ENCODE measurements at regions not wholly inside any gene's neighbourhood (a gene's known extent, or its start where the extent isn't known, plus 50 kb on each side); places are given as distances from the start of the nearest gene placed in this dataset.

- in situ Hi-C loops (cut with MboI; ENCODE audit: low pct_ligation_motif_present in 1 of 4, low pct_unique_long_range_greater_than_20kb in 1 of 4, low sequenced_read_pairs in 3 of 4) = no loop called here
- Histone ChIP-seq H3K27me3 (no peaks in the 10 kb centered on the region), H3K4me1 (no peaks in the 10 kb centered on the region), H3K4me3 (no peak overlapping the region), H3K9me3 (no peaks in the 10 kb centered on the region), H3K36me3 (no peaks in the 10 kb centered on the region), H3K27ac (no peak overlapping the region)
- 71% methylated on average over 4 of the region's 4 CpGs; no CpG with 5 or more reads in 1 of the 2 donors for WGBS, 2 donors (ENCODE audit: low coverage in 1 of 2)
- intact Hi-C loops (cut with DNase I; ENCODE audit: low total_unique reads) = no loop called here
- TF ChIP-seq POLR2A (IDR thresholded peaks at IDR 0.05) (no peak), POLR2AphosphoS5 (IDR thresholded peaks at IDR 0.05) (no peak), CTCF (IDR thresholded peaks at IDR 0.05) (no peak), EP300 (IDR thresholded peaks at IDR 0.05; ENCODE audit: low read depth) (no peak)
- DNase-seq = no peak
These were observed 74.9 kb upstream of the HECW1 start for GRCh38 chr7:43037531-43037930.

GRCh38 chr7:43038254-43038653, 74.2 kb upstream of the HECW1 start:
- Histone ChIP-seq H3K9me3 (no peaks in the 10 kb centered on the region), H3K4me1 (no peaks in the 10 kb centered on the region), H3K4me3 (no peak overlapping the region), H3K27me3 (no peaks in the 10 kb centered on the region), H3K27ac (no peak overlapping the region), H3K36me3 (no peaks in the 10 kb centered on the region)
- in situ Hi-C loops (cut with MboI; ENCODE audit: low pct_ligation_motif_present in 1 of 4, low pct_unique_long_range_greater_than_20kb in 1 of 4, low sequenced_read_pairs in 3 of 4) = no loop called here
- 73 to 75% methylated on average over 3 of the region's 3 CpGs for WGBS, 2 donors (ENCODE audit: low coverage in 1 of 2)
- DNase-seq = no peak
- intact Hi-C loops (cut with DNase I; ENCODE audit: low total_unique reads) = no loop called here
- no peak for TF ChIP-seq CTCF (IDR thresholded peaks at IDR 0.05)
- TF ChIP-seq POLR2A (IDR thresholded peaks at IDR 0.05) = no peak
- TF ChIP-seq POLR2AphosphoS5 (IDR thresholded peaks at IDR 0.05) = no peak
- TF ChIP-seq EP300 (IDR thresholded peaks at IDR 0.05; ENCODE audit: low read depth) = no peak

- Histone ChIP-seq H3K9me3 (no peaks in the 10 kb centered on the region), H3K4me1 (no peaks in the 10 kb centered on the region), H3K27me3 (no peaks in the 10 kb centered on the region), H3K4me3 (no peak overlapping the region), H3K36me3 (no peaks in the 10 kb centered on the region), H3K27ac (no peak overlapping the region)
- 28 to 62% methylated on average over 2 to 3 of the region's 3 CpGs for WGBS, 2 donors (ENCODE audit: low coverage in 1 of 2)
- intact Hi-C loops (cut with DNase I; ENCODE audit: low total_unique reads) (no loop called here), in situ Hi-C loops (cut with MboI; ENCODE audit: low pct_ligation_motif_present in 1 of 4, low pct_unique_long_range_greater_than_20kb in 1 of 4, low sequenced_read_pairs in 3 of 4) (no loop called here)
- TF ChIP-seq POLR2AphosphoS5 (IDR thresholded peaks at IDR 0.05) (no peak), POLR2A (IDR thresholded peaks at IDR 0.05) (no peak)
- DNase-seq = no peak
These were observed 73.1 kb upstream of the HECW1 start for GRCh38 chr7:43039346-43039745.

- in situ Hi-C loops (cut with MboI; ENCODE audit: low pct_ligation_motif_present in 1 of 4, low pct_unique_long_range_greater_than_20kb in 1 of 4, low sequenced_read_pairs in 3 of 4) = no loop called here
These were observed 72.0 kb upstream of the HECW1 start for GRCh38 chr7:43040461-43040860.

More at GRCh38 chr7:43040461-43040860, 72.0 kb upstream of the HECW1 start:
- no peaks in the 10 kb centered on the region for H3K4me1 ChIP-seq
- no peaks in the 10 kb centered on the region for H3K27me3 ChIP-seq
- intact Hi-C loops (cut with DNase I; ENCODE audit: low total_unique reads) = no loop called here
- no peak for DNase-seq
- no peak for TF ChIP-seq POLR2AphosphoS5 (IDR thresholded peaks at IDR 0.05)
- no peak for TF ChIP-seq POLR2A (IDR thresholded peaks at IDR 0.05)
- TF ChIP-seq EP300 (IDR thresholded peaks at IDR 0.05; ENCODE audit: low read depth) = no peak
- TF ChIP-seq CTCF (IDR thresholded peaks at IDR 0.05) = no peak
- no peak overlapping the region for H3K27ac ChIP-seq
- H3K9me3 ChIP-seq = no peaks in the 10 kb centered on the region
- no peaks in the 10 kb centered on the region for H3K36me3 ChIP-seq
- no peak overlapping the region for H3K4me3 ChIP-seq
